C4-2B (cell line): ENCODE measurements at regions not wholly inside any gene's neighbourhood (a gene's known extent, or its start where the extent isn't known, plus 50 kb on each side); places are given as distances from the start of the nearest gene placed in this dataset.

Source experiments
- CTCF ChIP-seq: fragments of 450-650 bp; conservative IDR thresholded peaks from 2 replicates; pipeline ENCODE4 v1.5.1; 2017; ENCODE audit warnings: mild to moderate bottlenecking
- ZFX ChIP-seq: fragments of 450-650 bp; IDR thresholded peaks from 2 replicates; pipeline ENCODE4 v1.6.1; 2017

DNA sequence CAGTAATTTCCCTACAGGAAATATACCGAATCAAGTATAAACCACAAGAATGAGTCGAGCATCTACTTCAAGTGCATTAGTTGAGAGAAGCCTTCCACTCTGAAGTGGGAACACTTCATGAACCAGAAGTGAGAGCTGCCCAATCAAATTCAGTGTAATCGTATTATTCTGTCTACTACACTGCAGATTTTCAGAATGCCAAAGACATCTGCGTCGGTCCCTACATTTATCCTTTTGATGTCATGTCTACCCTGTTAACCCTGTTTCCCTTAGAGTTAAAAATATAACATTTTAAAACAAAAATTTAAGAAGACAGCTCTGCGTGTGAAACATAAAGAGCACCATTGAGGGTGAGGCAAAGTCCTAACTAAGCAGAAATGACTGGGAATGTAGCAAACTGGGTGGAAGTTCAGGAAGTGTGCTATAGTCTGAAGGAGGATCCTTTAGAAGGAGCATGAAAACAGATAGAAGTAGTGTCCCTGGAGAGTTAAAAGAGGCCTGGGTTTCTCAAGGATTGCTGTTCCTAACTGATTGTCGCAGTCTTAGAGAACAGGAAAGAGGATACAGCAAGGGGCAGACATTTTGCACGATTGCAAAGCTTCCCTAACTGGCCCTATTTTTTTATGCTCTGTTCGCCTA lies 291.2 kb downstream of the PTPRC start:
- TF ChIP-seq CTCF (no peak), ZFX (no peak)
